ENCODE measurements at regions not wholly inside any gene's neighbourhood (a gene's known extent, or its start where the extent isn't known, plus 50 kb on each side); places are given as distances from the start of the nearest gene placed in this dataset.

DNA sequence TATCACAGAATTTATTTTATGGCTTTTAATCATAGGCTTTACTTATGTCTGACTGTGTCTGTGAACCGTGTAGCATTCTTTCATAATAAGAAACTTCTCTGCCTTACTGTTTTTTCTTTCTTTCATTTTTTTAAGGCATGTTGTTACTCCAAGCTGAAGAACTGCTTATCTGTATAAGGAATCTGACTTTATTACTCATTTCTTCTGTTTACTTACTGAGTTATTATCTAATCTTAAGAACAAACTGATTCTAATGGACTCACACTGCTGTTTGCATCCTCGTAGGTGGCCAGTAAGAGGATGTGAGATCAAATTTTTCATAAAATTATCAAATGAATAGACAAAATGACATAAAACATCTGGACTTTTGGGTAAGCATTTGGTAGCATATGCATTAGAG is 54.7 kb upstream of the DNAJC1 start (continued):
- TF ChIP-seq ZNF549 (tag by site-specific recombination; IDR thresholded peaks at IDR 0.05) (no peak), ZNF596 (tag by site-specific recombination; IDR thresholded peaks at IDR 0.05) (no peak), YY1 (tag by site-specific recombination; IDR thresholded peaks at IDR 0.05) (no peak), ZNF560 (tag by site-specific recombination; IDR thresholded peaks at IDR 0.05; ENCODE audit: borderline replicate concordance) (no peak), ZNF121 (tag by site-specific recombination; IDR thresholded peaks at IDR 0.05) (no peak), ZNF350 (tag by site-specific recombination; IDR thresholded peaks at IDR 0.05) (no peak)
- TF ChIP-seq, protein P1, sequence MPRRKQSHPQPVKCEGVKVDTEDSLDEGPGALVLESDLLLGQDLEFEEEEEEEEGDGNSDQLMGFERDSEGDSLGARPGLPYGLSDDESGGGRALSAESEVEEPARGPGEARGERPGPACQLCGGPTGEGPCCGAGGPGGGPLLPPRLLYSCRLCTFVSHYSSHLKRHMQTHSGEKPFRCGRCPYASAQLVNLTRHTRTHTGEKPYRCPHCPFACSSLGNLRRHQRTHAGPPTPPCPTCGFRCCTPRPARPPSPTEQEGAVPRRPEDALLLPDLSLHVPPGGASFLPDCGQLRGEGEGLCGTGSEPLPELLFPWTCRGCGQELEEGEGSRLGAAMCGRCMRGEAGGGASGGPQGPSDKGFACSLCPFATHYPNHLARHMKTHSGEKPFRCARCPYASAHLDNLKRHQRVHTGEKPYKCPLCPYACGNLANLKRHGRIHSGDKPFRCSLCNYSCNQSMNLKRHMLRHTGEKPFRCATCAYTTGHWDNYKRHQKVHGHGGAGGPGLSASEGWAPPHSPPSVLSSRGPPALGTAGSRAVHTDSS (tag by site-specific recombination; IDR thresholded peaks at IDR 0.05): no peak
- TF ChIP-seq, protein P2, sequence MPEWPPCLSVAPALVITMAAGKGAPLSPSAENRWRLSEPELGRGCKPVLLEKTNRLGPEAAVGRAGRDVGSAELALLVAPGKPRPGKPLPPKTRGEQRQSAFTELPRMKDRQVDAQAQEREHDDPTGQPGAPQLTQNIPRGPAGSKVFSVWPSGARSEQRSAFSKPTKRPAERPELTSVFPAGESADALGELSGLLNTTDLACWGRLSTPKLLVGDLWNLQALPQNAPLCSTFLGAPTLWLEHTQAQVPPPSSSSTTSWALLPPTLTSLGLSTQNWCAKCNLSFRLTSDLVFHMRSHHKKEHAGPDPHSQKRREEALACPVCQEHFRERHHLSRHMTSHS (tag by site-specific recombination; IDR thresholded peaks at IDR 0.05): no peak

- H3K4me3 ChIP-seq (ENCODE audit: low read depth, low read length): no peak overlapping the region
- no peak for TF ChIP-seq ZNF843 (tag by site-specific recombination; IDR thresholded peaks at IDR 0.05)
- TF ChIP-seq, protein P3, sequence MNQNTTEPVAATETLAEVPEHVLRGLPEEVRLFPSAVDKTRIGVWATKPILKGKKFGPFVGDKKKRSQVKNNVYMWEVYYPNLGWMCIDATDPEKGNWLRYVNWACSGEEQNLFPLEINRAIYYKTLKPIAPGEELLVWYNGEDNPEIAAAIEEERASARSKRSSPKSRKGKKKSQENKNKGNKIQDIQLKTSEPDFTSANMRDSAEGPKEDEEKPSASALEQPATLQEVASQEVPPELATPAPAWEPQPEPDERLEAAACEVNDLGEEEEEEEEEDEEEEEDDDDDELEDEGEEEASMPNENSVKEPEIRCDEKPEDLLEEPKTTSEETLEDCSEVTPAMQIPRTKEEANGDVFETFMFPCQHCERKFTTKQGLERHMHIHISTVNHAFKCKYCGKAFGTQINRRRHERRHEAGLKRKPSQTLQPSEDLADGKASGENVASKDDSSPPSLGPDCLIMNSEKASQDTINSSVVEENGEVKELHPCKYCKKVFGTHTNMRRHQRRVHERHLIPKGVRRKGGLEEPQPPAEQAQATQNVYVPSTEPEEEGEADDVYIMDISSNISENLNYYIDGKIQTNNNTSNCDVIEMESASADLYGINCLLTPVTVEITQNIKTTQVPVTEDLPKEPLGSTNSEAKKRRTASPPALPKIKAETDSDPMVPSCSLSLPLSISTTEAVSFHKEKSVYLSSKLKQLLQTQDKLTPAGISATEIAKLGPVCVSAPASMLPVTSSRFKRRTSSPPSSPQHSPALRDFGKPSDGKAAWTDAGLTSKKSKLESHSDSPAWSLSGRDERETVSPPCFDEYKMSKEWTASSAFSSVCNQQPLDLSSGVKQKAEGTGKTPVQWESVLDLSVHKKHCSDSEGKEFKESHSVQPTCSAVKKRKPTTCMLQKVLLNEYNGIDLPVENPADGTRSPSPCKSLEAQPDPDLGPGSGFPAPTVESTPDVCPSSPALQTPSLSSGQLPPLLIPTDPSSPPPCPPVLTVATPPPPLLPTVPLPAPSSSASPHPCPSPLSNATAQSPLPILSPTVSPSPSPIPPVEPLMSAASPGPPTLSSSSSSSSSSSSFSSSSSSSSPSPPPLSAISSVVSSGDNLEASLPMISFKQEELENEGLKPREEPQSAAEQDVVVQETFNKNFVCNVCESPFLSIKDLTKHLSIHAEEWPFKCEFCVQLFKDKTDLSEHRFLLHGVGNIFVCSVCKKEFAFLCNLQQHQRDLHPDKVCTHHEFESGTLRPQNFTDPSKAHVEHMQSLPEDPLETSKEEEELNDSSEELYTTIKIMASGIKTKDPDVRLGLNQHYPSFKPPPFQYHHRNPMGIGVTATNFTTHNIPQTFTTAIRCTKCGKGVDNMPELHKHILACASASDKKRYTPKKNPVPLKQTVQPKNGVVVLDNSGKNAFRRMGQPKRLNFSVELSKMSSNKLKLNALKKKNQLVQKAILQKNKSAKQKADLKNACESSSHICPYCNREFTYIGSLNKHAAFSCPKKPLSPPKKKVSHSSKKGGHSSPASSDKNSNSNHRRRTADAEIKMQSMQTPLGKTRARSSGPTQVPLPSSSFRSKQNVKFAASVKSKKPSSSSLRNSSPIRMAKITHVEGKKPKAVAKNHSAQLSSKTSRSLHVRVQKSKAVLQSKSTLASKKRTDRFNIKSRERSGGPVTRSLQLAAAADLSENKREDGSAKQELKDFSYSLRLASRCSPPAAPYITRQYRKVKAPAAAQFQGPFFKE (tag by site-specific recombination; IDR thresholded peaks at IDR 0.05; ENCODE audit: borderline replicate concordance): no peak
- no peak for TF ChIP-seq ZNF747 (tag by site-specific recombination; IDR thresholded peaks at IDR 0.05)
- no peak for TF ChIP-seq ZNF362 (tag by site-specific recombination; IDR thresholded peaks at IDR 0.05)
- no peak for TF ChIP-seq ZNF426 (tag by site-specific recombination; IDR thresholded peaks at IDR 0.05)
- TF ChIP-seq PRDM1 (tag by site-specific recombination; IDR thresholded peaks at IDR 0.05): no peak
- TF ChIP-seq ZNF560 (tag by site-specific recombination; IDR thresholded peaks at IDR 0.05; ENCODE audit: borderline replicate concordance): no peak
- no peak for TF ChIP-seq OSR2 (tag by site-specific recombination; IDR thresholded peaks at IDR 0.05)
- no peak for TF ChIP-seq ZNF211 (tag by site-specific recombination; IDR thresholded peaks at IDR 0.05; ENCODE audit: low read depth)
- TF ChIP-seq ZBTB8A (tag by site-specific recombination; IDR thresholded peaks at IDR 0.05): no peak
- no peak for TF ChIP-seq KLF8 (tag by site-specific recombination; IDR thresholded peaks at IDR 0.05)
- CTCF ChIA-PET: no interaction called here
These were observed 51.4 kb upstream of the DNAJC1 start for GRCh38 chr10:22054961-22055360.

More at GRCh38 chr10:22054961-22055360, 51.4 kb upstream of the DNAJC1 start:
- no peak overlapping the region for H3K27ac ChIP-seq (ENCODE audit: extremely low read depth, low read depth, low read length)
- H3K9me3 ChIP-seq (ENCODE audit: control insufficient read depth, insufficient read depth, low read depth, low read length): no peaks in the 10 kb centered on the region
- no peaks in the 10 kb centered on the region for H3K36me3 ChIP-seq (ENCODE audit: control insufficient read depth in 2 of 2, insufficient read depth in 1 of 2, low read length in 2 of 2)
- no peaks in the 10 kb centered on the region for H3K4me1 ChIP-seq (ENCODE audit: control insufficient read depth, insufficient read depth, low read length)
- POLR2A ChIA-PET: no interaction called here
